ENCODE measurements at regions not wholly inside any gene's neighbourhood (a gene's known extent, or its start where the extent isn't known, plus 50 kb on each side); places are given as distances from the start of the nearest gene placed in this dataset.

DNA sequence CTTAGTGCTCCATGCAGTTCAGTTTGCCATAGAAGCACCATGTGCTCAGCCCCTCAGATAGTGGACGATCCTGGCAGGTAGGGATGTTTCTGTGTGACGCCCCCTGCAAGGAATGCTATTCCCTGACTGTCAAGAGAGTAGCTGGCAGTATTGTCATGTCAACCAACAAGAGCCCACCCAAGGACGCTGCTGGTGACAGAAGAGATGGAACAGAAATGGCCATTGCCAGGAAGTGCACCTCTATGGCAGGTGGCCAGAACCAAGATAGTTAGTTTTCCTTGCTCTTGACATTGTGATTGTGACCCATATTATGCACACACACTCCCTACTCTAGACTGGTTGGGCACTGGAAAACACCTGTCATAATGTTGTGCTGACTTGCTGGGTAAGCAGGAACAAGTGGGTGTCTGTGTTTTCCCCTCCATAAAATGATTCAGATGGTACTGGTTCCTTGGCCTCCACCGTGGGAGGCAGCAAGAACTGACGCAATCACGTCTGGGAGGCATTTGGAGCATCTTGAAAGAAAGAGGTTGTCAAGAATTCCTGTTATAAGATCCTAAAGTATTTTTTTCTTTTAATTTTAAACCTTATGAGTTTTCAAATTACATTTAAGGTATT, 507.9 kb downstream of the MID1IP1 start:
- 62% methylated on average over 6 of the region's 6 CpGs for WGBS, 2 donors
- TF ChIP-seq, protein P1, sequence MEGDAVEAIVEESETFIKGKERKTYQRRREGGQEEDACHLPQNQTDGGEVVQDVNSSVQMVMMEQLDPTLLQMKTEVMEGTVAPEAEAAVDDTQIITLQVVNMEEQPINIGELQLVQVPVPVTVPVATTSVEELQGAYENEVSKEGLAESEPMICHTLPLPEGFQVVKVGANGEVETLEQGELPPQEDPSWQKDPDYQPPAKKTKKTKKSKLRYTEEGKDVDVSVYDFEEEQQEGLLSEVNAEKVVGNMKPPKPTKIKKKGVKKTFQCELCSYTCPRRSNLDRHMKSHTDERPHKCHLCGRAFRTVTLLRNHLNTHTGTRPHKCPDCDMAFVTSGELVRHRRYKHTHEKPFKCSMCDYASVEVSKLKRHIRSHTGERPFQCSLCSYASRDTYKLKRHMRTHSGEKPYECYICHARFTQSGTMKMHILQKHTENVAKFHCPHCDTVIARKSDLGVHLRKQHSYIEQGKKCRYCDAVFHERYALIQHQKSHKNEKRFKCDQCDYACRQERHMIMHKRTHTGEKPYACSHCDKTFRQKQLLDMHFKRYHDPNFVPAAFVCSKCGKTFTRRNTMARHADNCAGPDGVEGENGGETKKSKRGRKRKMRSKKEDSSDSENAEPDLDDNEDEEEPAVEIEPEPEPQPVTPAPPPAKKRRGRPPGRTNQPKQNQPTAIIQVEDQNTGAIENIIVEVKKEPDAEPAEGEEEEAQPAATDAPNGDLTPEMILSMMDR (IDR thresholded peaks at IDR 0.05) = no peak
- Histone ChIP-seq H3K27ac (peak overlapping the region in 4 of 10 donors; percentile 2 to 50 (median 44)), H3K36me3 (no peaks in the 10 kb centered on the region), H3K4me1 (peaks cover 0 to 25% (median 12%) of the 10 kb centered on the region in 9 donors), H3K27me3 (peaks cover 0 to 16% (median 0%) of the 10 kb centered on the region in 7 donors), H3K4me3 (no peak overlapping the region), H3K9me3 (no peaks in the 10 kb centered on the region)
- ATAC-seq = peak in 4 of 8 donors; percentile 14 to 63 (median 58)
- no peak for DNase-seq
- intact Hi-C loops (cut with DNase I) = no loop called here

DNA sequence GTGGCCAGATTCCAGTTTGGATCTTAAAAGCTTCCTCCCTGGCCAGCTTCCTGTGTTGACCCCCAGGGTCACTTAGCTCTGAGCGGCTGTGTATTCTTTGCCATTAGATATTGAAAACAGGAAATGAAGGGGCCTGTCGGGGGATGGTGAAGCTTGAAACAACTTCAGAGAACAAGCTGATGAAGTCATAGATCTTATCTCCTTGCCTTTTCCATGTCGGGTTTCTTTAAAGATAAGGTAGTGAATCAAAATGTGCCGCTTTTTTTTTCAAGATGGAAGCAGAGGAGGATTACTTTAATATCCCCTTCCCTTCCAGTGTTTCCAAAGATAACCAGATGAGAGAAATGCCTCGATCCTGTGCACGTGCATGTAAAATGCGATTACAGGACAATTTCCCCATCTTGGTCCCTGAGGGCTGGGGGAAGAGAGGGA, 508.5 kb downstream of the MID1IP1 start:
- intact Hi-C loops (cut with DNase I) = no loop called here
- H3K4me1 ChIP-seq = peaks cover 0 to 25% (median 12%) of the 10 kb centered on the region in 9 donors
- TF ChIP-seq, protein P1 (IDR thresholded peaks at IDR 0.05) = no peak
- DNase-seq (peak in 1 of 2 donors; percentile 52), ATAC-seq (peak; percentile 41 to 90 (median 82))
- no peak overlapping the region for H3K4me3 ChIP-seq
- 29 to 38% methylated on average over 7 of the region's 7 CpGs for WGBS, 2 donors
- no peaks in the 10 kb centered on the region for H3K36me3 ChIP-seq
- H3K27ac ChIP-seq = peak overlapping the region in 7 of 10 donors; percentile 2 to 56 (median 44)
- peaks cover 0 to 16% (median 0%) of the 10 kb centered on the region in 7 donors for H3K27me3 ChIP-seq
- no peaks in the 10 kb centered on the region for H3K9me3 ChIP-seq

- no peak for ATAC-seq
- DNase-seq = no peak
- Histone ChIP-seq H3K9me3 (no peaks in the 10 kb centered on the region), H3K27me3 (peaks cover 0 to 16% (median 0%) of the 10 kb centered on the region in 7 donors), H3K4me1 (peaks cover 0 to 25% (median 12%) of the 10 kb centered on the region in 9 donors), H3K27ac (peak overlapping the region in 2 of 10 donors; percentile 2 to 28), H3K4me3 (no peak overlapping the region), H3K36me3 (no peaks in the 10 kb centered on the region)
- TF ChIP-seq, protein P1 (IDR thresholded peaks at IDR 0.05) = no peak
- intact Hi-C loops (cut with DNase I) = no loop called here
- 70 to 78% methylated on average over 4 of the region's 4 CpGs for WGBS, 2 donors
Observed at GRCh38 chrX:39310891-39311290, 509.6 kb downstream of the MID1IP1 start.

- Histone ChIP-seq H3K27ac (no peak overlapping the region), H3K4me1 (peaks cover 0 to 25% (median 12%) of the 10 kb centered on the region in 9 donors), H3K27me3 (peaks cover 0 to 16% (median 0%) of the 10 kb centered on the region in 7 donors), H3K9me3 (no peaks in the 10 kb centered on the region), H3K36me3 (no peaks in the 10 kb centered on the region), H3K4me3 (no peak overlapping the region)
- intact Hi-C loops (cut with DNase I) = no loop called here
- DNase-seq (no peak), ATAC-seq (no peak)
- WGBS, 2 donors = 62 to 74% methylated on average over 2 of the region's 2 CpGs
- TF ChIP-seq, protein P1 (IDR thresholded peaks at IDR 0.05) = no peak
Observed at GRCh38 chrX:39311646-39312045, 510.4 kb downstream of the MID1IP1 start.

All from heart right ventricle (tissue), 16 donors.